Coronary artery (tissue), 2 donors: ENCODE measurements at regions not wholly inside any gene's neighbourhood (a gene's known extent, or its start where the extent isn't known, plus 50 kb on each side); places are given as distances from the start of the nearest gene placed in this dataset.
A peak's percentile ranks its signal among the peaks of the same experiment; 100 is the strongest.

Experiments
- DNase-seq: peaks from one replicate; pipeline ENCODE4 v3.0.0-alpha.2; 2017; ENCODE audit warnings: low spot score
- H3K27ac ChIP-seq, 2 donors: fragments of 200-600 bp; sonication (generic); one replicate each; pipeline ENCODE4 v1.5.1; 2016 to 2019
- H3K4me3 ChIP-seq: fragments of 200-600 bp; sonication (generic); 2 replicates; pipeline ENCODE4 v1.5.1; 2016; ENCODE audit warnings: mild to moderate bottlenecking, moderate library complexity
- CTCF ChIP-seq: fragments of 200-600 bp; sonication (generic); IDR thresholded peaks from one replicate; pipeline ENCODE4 v1.5.1; 2019; ENCODE audit warnings: antibody characterized with exemption

- DNase-seq, result peak; percentile 64
- Histone ChIP-seq H3K27ac (no peak overlapping the region), H3K4me3 (no peak overlapping the region)
- no peak for TF ChIP-seq CTCF
Observed at GRCh38 chr11:69380921-69381581, 87.1 kb downstream of the MYEOV start.

DNA sequence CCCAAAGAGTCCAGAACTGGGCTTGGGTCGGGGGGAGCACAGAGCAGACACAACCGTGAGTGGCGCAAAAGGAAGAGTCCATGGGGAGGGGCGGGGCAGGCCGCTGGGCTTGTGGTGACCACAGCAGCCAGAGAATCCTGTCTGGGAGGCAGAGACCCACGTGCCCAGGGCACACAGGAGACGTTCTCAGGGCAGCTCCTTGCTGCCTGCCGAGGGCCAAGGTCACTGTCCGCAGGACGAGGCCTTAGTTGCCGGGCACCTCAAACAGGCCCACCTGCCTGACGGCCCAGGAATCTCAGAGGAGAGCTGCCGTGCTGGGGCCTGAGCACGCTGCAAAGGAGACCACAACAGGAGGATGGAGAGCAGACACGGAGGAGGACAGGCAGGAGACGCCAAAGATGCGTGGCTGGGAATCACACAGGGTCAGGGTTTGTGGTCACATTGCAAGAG, 87.8 kb downstream of the MYEOV start:
- DNase-seq, result no peak
- TF ChIP-seq CTCF, result no peak
- H3K4me3 ChIP-seq, result no peak overlapping the region
- H3K27ac ChIP-seq, result no peak overlapping the region

DNA sequence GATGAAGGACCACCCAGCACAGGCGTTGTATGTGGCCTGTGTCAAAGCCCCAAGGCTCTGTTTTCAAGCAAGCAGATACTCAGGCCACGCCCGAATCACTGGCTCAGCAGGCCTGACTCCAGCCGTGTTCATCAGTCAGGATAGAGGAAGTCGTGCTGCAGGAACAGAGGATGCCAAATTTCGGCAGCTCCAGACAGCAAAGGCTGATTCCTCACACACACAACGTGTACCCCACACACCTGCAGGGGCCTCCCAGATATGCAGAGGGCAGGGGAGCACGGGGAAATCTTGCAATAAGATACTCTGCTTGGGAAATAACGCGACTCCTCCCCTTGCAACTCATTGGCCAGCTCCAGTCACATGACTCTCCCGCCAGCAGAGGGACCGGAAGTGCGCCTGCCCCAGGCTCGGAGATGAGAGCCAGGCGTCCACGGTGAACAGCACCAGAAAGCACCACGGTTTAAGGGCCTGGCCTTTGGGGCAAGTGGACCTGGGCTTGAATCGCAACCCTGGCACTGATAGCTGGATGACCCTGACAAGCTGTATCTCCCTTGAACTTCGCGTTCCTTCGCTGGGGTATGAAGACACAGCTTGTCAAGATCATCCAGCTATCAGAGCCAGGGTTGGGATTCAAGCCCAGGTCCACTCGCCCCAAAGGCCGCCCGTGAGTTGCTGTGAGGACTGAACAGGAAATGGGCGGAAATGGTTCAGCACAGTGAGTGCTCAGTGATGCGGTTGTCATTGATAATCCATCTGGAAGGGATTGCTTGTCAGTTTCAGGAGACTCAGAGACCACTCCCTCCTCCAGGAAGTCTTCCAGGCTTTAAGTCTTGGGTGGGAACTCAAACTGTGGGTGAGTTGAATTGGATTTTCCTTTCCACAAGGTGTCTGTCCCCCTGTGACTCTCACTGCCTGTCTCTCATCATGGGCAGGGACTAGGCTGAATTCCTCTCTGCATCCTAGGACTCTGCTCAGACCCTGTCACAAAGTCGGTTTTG, 88.5 kb downstream of the MYEOV start:
- H3K27ac ChIP-seq, result no peak overlapping the region

GRCh38 chr11:69383372-69384250, 89.7 kb downstream of the MYEOV start:
- H3K4me3 ChIP-seq, result no peak overlapping the region
- TF ChIP-seq CTCF, result no peak
- peak; percentile 65 for DNase-seq

More for the DNA sequence above, 88.5 kb downstream of the MYEOV start:
- no peak for TF ChIP-seq CTCF
- H3K4me3 ChIP-seq, result no peak overlapping the region
- peak; percentile 74 for DNase-seq

GRCh38 chr11:69384251-69385143, 90.5 kb downstream of the MYEOV start:
- Histone ChIP-seq H3K27ac (no peak overlapping the region), H3K4me3 (no peak overlapping the region)
- no peak for TF ChIP-seq CTCF
- peak; percentile 45 for DNase-seq

More at GRCh38 chr11:69383372-69384250, 89.7 kb downstream of the MYEOV start:
- no peak overlapping the region for H3K27ac ChIP-seq
